Stomach (tissue), 4 donors: ENCODE measurements at regions not wholly inside any gene's neighbourhood (a gene's known extent, or its start where the extent isn't known, plus 50 kb on each side); places are given as distances from the start of the nearest gene placed in this dataset.

Experiments
- POLR2A ChIP-seq, 4 donors: fragments of 450-650 bp; IDR thresholded peaks; one replicate each; pipeline ENCODE4 v1.6.1; 2016; ENCODE audit warnings: antibody characterized with exemption in 4 of 4, control low read depth in 2 of 4, mild to moderate bottlenecking in 1 of 4, moderate library complexity in 1 of 4
- TF ChIP-seq, protein P1 (sequence below), 7 experiments: fragments of 450-650 bp in 4 of 7; fragments of 200-600 bp in 3 of 7; sonication (generic) in 3 of 7; IDR thresholded peaks; one replicate each; pipeline ENCODE4 v1.5.1; 2016 to 2019; ENCODE audit warnings: antibody characterized with exemption in 7 of 7, control low read depth in 2 of 7, mild to moderate bottlenecking in 1 of 7

DNA sequence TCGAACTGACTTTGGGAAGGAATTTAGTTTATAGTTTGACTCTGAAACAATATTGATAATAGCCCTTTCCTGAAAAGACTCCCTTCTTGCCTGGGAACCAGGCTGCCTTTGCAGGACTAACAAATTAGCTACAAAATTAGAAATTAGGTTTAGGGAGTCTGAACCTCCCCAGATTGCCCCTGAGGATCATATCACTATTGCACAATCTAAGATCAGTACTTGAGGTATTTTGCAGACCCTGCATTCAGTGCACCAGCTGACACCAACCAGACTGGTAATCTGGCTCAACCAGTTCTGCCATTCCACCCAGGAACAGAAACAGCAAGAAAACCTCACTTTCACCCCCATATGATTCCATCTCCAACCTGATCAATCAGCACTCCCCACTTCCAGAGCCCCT, 131.8 kb upstream of the GALNT5 start:
- TF ChIP-seq, protein P1, sequence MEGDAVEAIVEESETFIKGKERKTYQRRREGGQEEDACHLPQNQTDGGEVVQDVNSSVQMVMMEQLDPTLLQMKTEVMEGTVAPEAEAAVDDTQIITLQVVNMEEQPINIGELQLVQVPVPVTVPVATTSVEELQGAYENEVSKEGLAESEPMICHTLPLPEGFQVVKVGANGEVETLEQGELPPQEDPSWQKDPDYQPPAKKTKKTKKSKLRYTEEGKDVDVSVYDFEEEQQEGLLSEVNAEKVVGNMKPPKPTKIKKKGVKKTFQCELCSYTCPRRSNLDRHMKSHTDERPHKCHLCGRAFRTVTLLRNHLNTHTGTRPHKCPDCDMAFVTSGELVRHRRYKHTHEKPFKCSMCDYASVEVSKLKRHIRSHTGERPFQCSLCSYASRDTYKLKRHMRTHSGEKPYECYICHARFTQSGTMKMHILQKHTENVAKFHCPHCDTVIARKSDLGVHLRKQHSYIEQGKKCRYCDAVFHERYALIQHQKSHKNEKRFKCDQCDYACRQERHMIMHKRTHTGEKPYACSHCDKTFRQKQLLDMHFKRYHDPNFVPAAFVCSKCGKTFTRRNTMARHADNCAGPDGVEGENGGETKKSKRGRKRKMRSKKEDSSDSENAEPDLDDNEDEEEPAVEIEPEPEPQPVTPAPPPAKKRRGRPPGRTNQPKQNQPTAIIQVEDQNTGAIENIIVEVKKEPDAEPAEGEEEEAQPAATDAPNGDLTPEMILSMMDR (IDR thresholded peaks at IDR 0.05): no peak
- TF ChIP-seq POLR2A (IDR thresholded peaks at IDR 0.05): no peak
